ENCODE measurements at regions not wholly inside any gene's neighbourhood (a gene's known extent, or its start where the extent isn't known, plus 50 kb on each side); places are given as distances from the start of the nearest gene placed in this dataset.

DNA sequence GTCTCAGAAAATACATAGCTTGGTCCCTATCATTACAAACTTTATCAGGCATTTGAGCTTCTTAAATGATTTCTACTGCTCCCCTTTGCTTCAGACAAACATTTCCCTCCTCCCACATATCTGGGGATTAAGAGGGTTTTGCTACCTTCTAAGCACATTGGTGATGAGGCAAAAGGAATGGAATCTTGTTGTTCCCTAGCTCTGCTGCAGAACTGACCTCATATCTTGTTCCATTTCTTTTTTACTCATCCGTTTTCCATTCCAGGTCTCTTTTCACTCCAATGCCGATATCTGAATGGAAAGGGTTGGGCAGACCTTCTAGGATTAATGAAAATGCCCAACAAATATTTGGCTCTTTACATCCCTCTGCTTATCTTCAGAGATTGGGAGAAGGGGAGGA lies 444.6 kb downstream of the ZNF608 start:
- TF ChIP-seq POLR2A (IDR thresholded peaks at IDR 0.05) = no peak
- TF ChIP-seq, protein P1, sequence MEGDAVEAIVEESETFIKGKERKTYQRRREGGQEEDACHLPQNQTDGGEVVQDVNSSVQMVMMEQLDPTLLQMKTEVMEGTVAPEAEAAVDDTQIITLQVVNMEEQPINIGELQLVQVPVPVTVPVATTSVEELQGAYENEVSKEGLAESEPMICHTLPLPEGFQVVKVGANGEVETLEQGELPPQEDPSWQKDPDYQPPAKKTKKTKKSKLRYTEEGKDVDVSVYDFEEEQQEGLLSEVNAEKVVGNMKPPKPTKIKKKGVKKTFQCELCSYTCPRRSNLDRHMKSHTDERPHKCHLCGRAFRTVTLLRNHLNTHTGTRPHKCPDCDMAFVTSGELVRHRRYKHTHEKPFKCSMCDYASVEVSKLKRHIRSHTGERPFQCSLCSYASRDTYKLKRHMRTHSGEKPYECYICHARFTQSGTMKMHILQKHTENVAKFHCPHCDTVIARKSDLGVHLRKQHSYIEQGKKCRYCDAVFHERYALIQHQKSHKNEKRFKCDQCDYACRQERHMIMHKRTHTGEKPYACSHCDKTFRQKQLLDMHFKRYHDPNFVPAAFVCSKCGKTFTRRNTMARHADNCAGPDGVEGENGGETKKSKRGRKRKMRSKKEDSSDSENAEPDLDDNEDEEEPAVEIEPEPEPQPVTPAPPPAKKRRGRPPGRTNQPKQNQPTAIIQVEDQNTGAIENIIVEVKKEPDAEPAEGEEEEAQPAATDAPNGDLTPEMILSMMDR (IDR thresholded peaks at IDR 0.05 in 8 of 11, conservative IDR thresholded peaks at IDR 0.05 in 3 of 11) = no peak
- no peak for TF ChIP-seq POLR2AphosphoS5 (IDR thresholded peaks at IDR 0.05)

All from spleen (tissue), 7 donors.